T47D (cell line): ENCODE measurements at regions not wholly inside any gene's neighbourhood (a gene's known extent, or its start where the extent isn't known, plus 50 kb on each side); places are given as distances from the start of the nearest gene placed in this dataset.

Source experiments
- DNase-seq, 2 experiments: peaks; one replicate each; pipeline versions ENCODE4 v3.0.0 to v3.0.0-alpha.2; 2011 to 2012; ENCODE audit warnings: low read depth in 1 of 2, low spot score in 1 of 2
- JUND ChIP-seq: IDR thresholded peaks from 2 replicates; pipeline ENCODE4 v1.6.1; 2012; ENCODE audit warnings: low read depth
- in situ Hi-C: cut with HindIII; loops from 2 replicates; pipeline ENCODE4 v1.10.0; 2016; ENCODE audit warnings: low sequenced_read_pairs, low pct_unique_long_range_greater_than_20kb

GRCh38 chr2:55973673-55974072 is 50.1 kb upstream of the EFEMP1 start:
- in situ Hi-C loops: no loop called here
- TF ChIP-seq JUND: no peak
- DNase-seq: no peak

DNA sequence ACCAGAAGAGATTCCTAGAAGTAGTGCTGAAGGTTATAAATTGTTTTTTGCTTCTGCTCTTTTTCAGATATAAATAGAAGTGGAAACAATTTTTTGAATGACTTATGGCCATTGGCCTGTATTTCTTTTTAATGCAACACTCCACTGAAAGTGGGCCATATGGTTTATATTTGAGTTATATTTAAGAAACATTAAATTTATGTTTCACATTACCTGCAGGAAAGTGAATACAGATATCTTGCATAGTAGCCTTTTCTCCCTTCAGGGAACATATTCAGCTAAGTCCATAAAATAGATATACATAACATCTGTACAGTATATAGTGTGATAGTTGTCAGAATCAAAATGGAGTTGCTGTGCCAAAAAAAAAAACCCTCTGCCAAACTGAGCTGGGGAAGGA is 53.1 kb upstream of the EFEMP1 start:
- TF ChIP-seq JUND: no peak
- DNase-seq: no peak
- in situ Hi-C loops: no loop called here

- in situ Hi-C loops: no loop called here
- no peak for TF ChIP-seq JUND
- DNase-seq: no peak
These were observed 61.8 kb upstream of the EFEMP1 start for GRCh38 chr2:55985406-55985805.

DNA sequence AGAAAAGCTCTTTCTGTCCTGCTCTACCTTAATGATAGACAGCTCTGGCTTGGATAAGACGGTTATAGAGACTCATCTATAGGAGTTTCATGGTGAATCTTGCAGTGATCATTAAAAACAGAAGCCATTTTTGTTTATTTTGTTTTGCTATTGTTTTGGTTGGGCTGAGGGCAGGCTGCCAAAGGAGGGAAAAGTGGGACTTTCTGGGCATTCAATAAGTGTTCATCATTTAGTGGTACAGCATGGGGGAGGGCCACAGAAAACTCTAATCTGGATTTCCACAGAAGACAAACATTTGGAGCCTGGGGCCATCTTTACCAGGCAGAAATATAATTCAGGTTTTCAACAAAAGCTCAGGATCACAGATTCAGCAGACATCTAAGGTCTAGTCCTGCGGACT is 62.4 kb upstream of the EFEMP1 start:
- in situ Hi-C loops: no loop called here
- TF ChIP-seq JUND: no peak
- DNase-seq: no peak

- in situ Hi-C loops: no loop called here
These were observed 63.3 kb upstream of the EFEMP1 start for GRCh38 chr2:55986700-55987440.

DNA sequence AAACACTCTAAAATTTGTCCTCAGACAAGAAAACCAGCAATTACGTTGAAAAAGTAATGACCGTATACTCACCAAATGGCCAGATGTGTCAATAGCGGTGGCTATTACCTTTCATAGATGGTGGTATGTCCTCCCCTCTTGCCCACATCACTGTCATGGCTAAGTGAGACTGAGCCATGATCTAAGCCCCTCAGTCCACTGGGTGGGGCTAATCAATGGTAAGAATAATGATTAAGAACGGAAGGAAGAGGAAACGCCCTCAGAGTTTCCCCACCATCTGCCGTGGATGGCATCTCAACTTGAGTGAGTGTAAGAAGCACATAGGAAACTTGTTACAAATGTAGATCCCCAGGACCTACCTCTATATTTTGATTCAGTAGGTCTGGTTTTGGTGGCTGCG is 65.8 kb upstream of the EFEMP1 start:
- no peak for TF ChIP-seq JUND
- in situ Hi-C loops: no loop called here
- DNase-seq: no peak

More at GRCh38 chr2:55986700-55987440, 63.3 kb upstream of the EFEMP1 start:
- no peak for DNase-seq
- no peak for TF ChIP-seq JUND

DNA sequence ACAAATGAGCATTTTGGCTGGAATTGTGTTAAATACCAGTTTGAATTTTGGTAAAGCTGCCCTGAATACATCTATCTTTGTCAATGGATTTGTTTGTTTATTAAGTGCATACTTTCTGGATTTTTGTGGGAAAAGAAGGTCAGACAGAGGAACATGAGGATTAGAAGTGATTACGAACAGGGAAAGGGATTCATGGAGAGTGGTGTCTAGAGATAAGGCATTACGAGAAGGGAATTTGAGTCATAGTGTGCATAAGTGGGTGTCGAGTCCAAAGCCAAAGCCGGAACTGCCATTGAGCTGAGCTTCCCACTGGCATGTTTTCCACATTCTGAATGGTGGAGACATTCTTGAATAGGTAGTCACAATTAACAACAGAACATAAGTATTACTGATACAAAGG is 68.9 kb upstream of the EFEMP1 start:
- DNase-seq: peak in 1 of 2 experiments; percentile 2

DNA sequence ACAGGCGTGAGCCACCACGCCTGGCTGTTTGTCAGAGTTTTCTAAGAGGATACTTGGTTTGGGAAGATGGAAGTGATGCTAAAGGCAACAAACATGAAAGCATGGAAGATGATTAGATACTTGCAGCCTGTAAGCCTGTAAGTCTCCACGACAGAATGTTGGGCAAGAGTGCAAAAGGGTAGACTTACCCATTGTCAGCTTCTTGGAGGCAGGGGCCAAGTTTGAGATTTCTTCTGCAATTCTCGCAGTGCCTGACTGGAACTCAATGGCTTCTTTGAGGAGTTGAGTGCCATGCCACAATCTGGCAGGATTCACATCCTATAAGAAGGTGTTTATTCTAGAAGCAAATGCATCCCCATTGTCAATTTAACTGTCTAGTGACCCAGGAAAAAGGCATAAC is 70.1 kb upstream of the EFEMP1 start:
- no peak for DNase-seq
- in situ Hi-C loops: no loop called here
- TF ChIP-seq JUND: no peak

More for the DNA sequence above, 68.9 kb upstream of the EFEMP1 start:
- in situ Hi-C loops: no loop called here
- TF ChIP-seq JUND: no peak

DNA sequence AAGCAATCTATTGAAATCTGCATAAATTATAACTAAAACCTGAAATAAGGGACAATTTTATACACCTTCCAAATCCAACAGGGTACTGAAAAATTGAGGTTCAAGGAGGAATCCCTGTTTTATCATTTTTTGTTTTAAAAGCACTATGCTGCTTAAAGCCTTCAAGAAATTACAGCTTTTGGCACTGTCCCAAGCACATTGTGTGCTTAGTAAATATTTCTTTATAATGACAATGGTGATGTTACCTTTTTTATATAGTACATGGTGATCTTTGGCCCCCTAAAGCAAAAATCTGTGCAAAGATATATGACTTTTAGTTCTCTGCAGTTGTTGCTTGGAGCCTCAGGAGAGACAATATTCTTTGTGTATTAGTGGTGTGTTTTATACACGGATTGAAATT is 71.6 kb upstream of the EFEMP1 start:
- DNase-seq: peak in 1 of 2 experiments; percentile 19
- in situ Hi-C loops: no loop called here
- no peak for TF ChIP-seq JUND

GRCh38 chr2:55995902-55996301 is 72.3 kb upstream of the EFEMP1 start:
- no peak for DNase-seq
- in situ Hi-C loops: no loop called here
- no peak for TF ChIP-seq JUND

GRCh38 chr2:55999231-55999630 is 75.6 kb upstream of the EFEMP1 start:
- no peak for TF ChIP-seq JUND
- in situ Hi-C loops: no loop called here
- DNase-seq: no peak

DNA sequence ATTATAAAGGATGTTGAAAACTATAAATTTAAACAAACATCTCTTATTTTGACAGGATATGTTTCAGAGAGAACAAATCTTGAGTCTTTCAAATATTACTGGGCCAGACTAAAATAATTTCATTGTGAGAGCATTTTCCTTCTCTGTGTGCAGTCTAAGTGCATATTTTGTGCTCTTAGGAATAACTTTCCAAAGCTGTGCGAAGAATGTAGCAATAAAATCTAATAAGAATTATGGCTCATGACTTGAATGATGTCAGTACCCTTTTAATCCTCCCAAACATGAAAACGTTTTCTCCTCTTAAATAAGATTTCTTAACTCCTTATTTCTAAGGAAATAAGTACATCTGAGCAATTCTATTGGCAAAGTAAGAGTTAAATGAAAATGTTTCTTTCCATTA is 76.2 kb upstream of the EFEMP1 start:
- in situ Hi-C loops: no loop called here
- TF ChIP-seq JUND: no peak
- DNase-seq: no peak

GRCh38 chr2:56001947-56002346 is 78.4 kb upstream of the EFEMP1 start:
- no peak for TF ChIP-seq JUND
- no peak for DNase-seq
- in situ Hi-C loops: no loop called here

- in situ Hi-C loops: no loop called here
- TF ChIP-seq JUND: no peak
- DNase-seq: no peak
These were observed 85.3 kb upstream of the EFEMP1 start for GRCh38 chr2:56008661-56009431.
